Karpas-422 (cell line): ENCODE measurements at regions not wholly inside any gene's neighbourhood (a gene's known extent, or its start where the extent isn't known, plus 50 kb on each side); places are given as distances from the start of the nearest gene placed in this dataset.
A peak's percentile ranks its signal among the peaks of the same experiment; 100 is the strongest.

Source experiments
- DNase-seq: peaks from one replicate; pipeline ENCODE4 v3.0.0-alpha.2; 2015
- H2AFZ ChIP-seq: fragments of 200-600 bp; sonication (generic); 2 replicates; pipeline ENCODE4 v1.6.1; 2014; ENCODE audit warnings: antibody characterized with exemption, low read length, mixed read lengths
- H3K27ac ChIP-seq: fragments of 200-600 bp; sonication (generic); 2 replicates; pipeline ENCODE4 v1.5.1; 2014; ENCODE audit warnings: mild to moderate bottlenecking, low read length, moderate library complexity
- H3K27me3 ChIP-seq: fragments of 200-600 bp; sonication (generic); 2 replicates; pipeline ENCODE4 v1.6.1; 2014; ENCODE audit warnings: low read length, mixed read lengths
- H3K36me3 ChIP-seq: fragments of 200-600 bp; sonication (generic); 2 replicates; pipeline ENCODE4 v1.6.1; 2014; ENCODE audit warnings: low read length, mixed read lengths; ENCODE audit not compliant: insufficient read depth
- H3K4me1 ChIP-seq: fragments of 200-600 bp; sonication (generic); 2 replicates; pipeline ENCODE4 v1.6.1; 2014; ENCODE audit warnings: mild to moderate bottlenecking, low read length, mixed read lengths
- H3K4me2 ChIP-seq: fragments of 200-600 bp; sonication (generic); 2 replicates; pipeline ENCODE4 v1.6.1; 2014; ENCODE audit warnings: low read length, low read depth, mild to moderate bottlenecking; ENCODE audit not compliant: poor library complexity, severe bottlenecking
- H3K4me3 ChIP-seq: fragments of 200-600 bp; sonication (generic); 2 replicates; pipeline ENCODE4 v1.5.1; 2014; ENCODE audit warnings: mild to moderate bottlenecking, antibody characterized with exemption, low read length, mixed read lengths
- H3K79me2 ChIP-seq: fragments of 200-600 bp; sonication (generic); 2 replicates; pipeline ENCODE4 v1.6.1; 2014; ENCODE audit warnings: mild to moderate bottlenecking, low read length, mixed read lengths
- H3K9ac ChIP-seq: fragments of 200-600 bp; sonication (generic); 2 replicates; pipeline ENCODE4 v1.6.0; 2014; ENCODE audit warnings: low read length
- H3K9me2 ChIP-seq: fragments of 200-600 bp; sonication (generic), shearing (Covaris generic); replicated peaks from 2 replicates; pipeline ENCODE4 v1.6.0; 2014; ENCODE audit warnings: mild to moderate bottlenecking, low read length, moderate library complexity; ENCODE audit not compliant: insufficient read depth
- H3K9me3 ChIP-seq: fragments of 300-700, 200-600 bp; sonication (generic); 2 replicates; pipeline ENCODE4 v1.6.1; 2014; ENCODE audit warnings: low read length, mixed read lengths
- H4K20me1 ChIP-seq: fragments of 200-600 bp; sonication (generic); 2 replicates; pipeline ENCODE4 v1.6.1; 2014; ENCODE audit warnings: mild to moderate bottlenecking, antibody characterized with exemption, low read length, low read depth; ENCODE audit not compliant: insufficient read depth

DNA sequence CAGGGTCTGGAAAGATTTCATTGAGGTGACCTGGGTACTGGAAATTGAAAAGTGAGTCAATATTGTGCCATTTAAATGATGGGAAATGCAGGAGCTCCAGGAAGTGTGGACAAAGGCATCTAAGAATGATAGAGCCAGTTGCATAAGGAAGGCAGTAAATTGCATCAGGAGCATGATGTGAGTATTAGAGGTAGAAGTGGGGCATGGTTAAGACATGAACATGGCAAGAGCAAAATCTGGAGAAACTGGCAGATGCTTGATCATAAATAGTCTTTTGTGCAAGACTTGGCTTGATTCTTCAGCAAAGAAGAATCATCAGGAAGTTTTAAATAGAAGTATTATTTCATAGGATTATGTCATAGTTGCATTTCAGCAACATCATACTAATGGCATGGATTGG, 157.4 kb upstream of the PUM3 start:
- Histone ChIP-seq H3K4me1 (no peaks in the 10 kb centered on the region), H3K4me3 (no peak overlapping the region), H4K20me1 (no peaks in the 10 kb centered on the region), H3K27me3 (no peaks in the 10 kb centered on the region), H3K9me2 (no peaks in the 10 kb centered on the region), H3K9me3 (no peaks in the 10 kb centered on the region), H3K9ac (no peak overlapping the region), H3K36me3 (no peaks in the 10 kb centered on the region), H3K4me2 (no peak overlapping the region), H3K27ac (no peak overlapping the region), H3K79me2 (no peaks in the 10 kb centered on the region), H2AFZ (no peak overlapping the region)
- no peak for DNase-seq

DNA sequence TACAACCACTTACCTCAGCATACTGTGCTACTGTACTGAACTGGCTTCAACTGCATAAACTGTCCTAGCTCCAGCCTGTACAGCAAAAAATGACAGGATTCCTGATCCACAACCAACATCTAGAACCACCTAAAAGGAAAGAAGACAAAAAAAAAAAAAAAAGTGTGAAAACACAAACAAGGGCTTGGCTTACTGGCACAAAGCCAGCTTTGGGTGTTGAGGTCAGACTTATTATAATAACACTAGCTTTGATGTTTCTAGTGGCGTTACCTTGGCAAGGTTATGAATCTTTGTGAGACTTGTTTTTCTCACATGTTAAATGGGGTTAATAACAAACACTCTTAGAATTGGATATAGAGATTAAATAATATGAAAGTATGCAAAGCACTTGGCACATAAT, 148.5 kb upstream of the PUM3 start:
- no peaks in the 10 kb centered on the region for H3K79me2 ChIP-seq

DNA sequence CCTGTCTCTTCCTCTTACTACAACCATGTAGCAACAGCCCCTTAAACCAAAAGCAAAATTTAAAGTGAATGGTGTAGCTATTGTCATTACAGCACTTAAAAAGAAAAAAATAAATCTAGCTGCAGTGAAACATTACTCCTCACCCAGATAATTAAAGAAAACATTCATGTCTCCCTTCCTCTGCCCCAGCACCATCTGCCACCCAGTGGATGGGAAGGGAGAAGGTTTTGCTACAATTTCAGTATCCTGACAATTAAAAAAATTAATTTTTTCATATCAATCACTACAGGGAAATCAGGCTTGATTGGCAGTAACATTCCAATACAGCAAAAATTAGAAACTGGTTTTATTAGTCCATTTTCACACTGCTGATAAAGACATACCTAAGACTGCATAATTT, 147.4 kb upstream of the PUM3 start:
- Histone ChIP-seq H3K4me3 (no peak overlapping the region), H3K4me1 (no peaks in the 10 kb centered on the region), H2AFZ (no peak overlapping the region), H3K79me2 (no peaks in the 10 kb centered on the region), H3K4me2 (no peak overlapping the region), H3K36me3 (no peaks in the 10 kb centered on the region), H3K27ac (no peak overlapping the region), H3K27me3 (no peaks in the 10 kb centered on the region), H3K9me3 (no peaks in the 10 kb centered on the region), H3K9ac (no peak overlapping the region), H3K9me2 (no peaks in the 10 kb centered on the region), H4K20me1 (no peaks in the 10 kb centered on the region)
- peak; percentile 50 for DNase-seq

More for the DNA sequence above, 148.5 kb upstream of the PUM3 start:
- Histone ChIP-seq H2AFZ (no peak overlapping the region), H3K4me1 (no peaks in the 10 kb centered on the region), H3K9ac (no peak overlapping the region), H3K27ac (no peak overlapping the region), H4K20me1 (no peaks in the 10 kb centered on the region), H3K4me3 (no peak overlapping the region), H3K9me3 (no peaks in the 10 kb centered on the region), H3K36me3 (no peaks in the 10 kb centered on the region), H3K4me2 (no peak overlapping the region), H3K27me3 (no peaks in the 10 kb centered on the region), H3K9me2 (no peaks in the 10 kb centered on the region)
- no peak for DNase-seq

DNA sequence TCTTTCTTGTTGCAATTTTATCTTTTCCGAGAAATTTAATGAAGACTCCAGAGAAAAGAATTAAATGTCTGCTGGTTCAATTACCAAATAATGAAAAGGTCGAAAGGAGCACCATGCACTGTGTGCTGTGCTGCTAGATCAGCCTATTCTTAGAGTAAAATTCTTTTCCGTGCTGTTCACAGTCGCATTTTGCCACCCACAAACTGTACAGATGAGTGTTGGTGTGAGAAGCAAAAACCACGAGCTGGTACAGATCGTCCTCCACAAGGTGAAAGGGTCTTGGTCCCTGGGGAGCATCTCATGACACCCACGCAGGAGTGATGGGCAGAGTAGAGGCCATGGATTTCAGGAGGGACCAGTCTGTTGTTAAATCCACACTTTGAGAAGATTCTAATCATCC, 143.8 kb upstream of the PUM3 start:
- Histone ChIP-seq H3K9me3 (no peaks in the 10 kb centered on the region), H3K27me3 (no peaks in the 10 kb centered on the region), H3K9me2 (no peaks in the 10 kb centered on the region), H3K9ac (no peak overlapping the region), H3K36me3 (no peaks in the 10 kb centered on the region), H2AFZ (no peak overlapping the region), H3K4me3 (no peak overlapping the region), H3K4me2 (no peak overlapping the region), H3K27ac (no peak overlapping the region), H3K4me1 (no peaks in the 10 kb centered on the region), H4K20me1 (no peaks in the 10 kb centered on the region), H3K79me2 (no peaks in the 10 kb centered on the region)
- no peak for DNase-seq

DNA sequence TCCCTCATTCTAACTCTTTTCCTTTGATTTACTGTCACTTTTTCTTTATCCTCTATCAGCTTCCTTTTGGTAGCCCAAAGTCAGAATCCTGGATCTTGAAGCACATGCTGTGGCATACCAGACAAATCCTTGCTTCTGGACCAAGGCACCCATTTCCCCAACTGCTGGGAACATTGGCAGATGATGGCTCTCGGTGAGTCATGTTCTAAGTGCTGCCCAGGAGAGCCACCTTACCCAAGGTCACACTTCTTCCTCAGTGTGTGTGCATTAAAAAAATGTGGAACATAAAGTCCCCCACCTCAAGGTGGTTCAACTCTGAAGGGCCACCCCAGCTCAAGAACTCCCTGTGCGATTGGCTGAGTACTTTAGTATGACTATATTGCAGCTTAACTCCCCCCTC, 141.4 kb upstream of the PUM3 start:
- Histone ChIP-seq H3K27me3 (no peaks in the 10 kb centered on the region), H3K9ac (no peak overlapping the region), H2AFZ (no peak overlapping the region), H3K4me1 (no peaks in the 10 kb centered on the region), H3K4me2 (no peak overlapping the region), H4K20me1 (no peaks in the 10 kb centered on the region), H3K9me3 (no peaks in the 10 kb centered on the region), H3K36me3 (no peaks in the 10 kb centered on the region), H3K27ac (no peak overlapping the region), H3K79me2 (no peaks in the 10 kb centered on the region), H3K9me2 (no peaks in the 10 kb centered on the region), H3K4me3 (no peak overlapping the region)
- DNase-seq = no peak

DNA sequence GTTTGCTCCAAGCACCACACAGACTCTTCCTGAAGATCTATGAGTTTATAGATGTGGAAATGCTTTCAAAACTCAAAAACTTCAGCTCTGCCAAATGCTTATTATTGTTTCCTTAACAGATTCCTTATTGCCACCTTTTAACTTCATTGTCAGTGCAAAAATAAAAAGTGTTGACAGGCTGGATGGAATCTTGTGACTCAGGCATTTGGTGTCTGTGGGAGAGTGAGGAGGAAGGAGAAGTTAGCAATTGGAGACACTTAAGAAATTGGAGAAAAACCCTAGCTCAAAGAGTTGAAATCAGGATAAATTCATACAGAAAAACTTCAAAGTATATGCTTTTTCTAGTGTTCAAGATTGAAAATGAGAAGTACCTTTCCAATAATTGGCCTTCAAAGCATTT, 140.6 kb upstream of the PUM3 start:
- Histone ChIP-seq H2AFZ (no peak overlapping the region), H3K9ac (no peak overlapping the region), H3K9me3 (no peaks in the 10 kb centered on the region), H3K27ac (no peak overlapping the region), H4K20me1 (no peaks in the 10 kb centered on the region), H3K79me2 (no peaks in the 10 kb centered on the region), H3K4me1 (no peaks in the 10 kb centered on the region), H3K36me3 (no peaks in the 10 kb centered on the region), H3K9me2 (no peaks in the 10 kb centered on the region), H3K4me2 (no peak overlapping the region), H3K27me3 (no peaks in the 10 kb centered on the region), H3K4me3 (no peak overlapping the region)
- no peak for DNase-seq

DNA sequence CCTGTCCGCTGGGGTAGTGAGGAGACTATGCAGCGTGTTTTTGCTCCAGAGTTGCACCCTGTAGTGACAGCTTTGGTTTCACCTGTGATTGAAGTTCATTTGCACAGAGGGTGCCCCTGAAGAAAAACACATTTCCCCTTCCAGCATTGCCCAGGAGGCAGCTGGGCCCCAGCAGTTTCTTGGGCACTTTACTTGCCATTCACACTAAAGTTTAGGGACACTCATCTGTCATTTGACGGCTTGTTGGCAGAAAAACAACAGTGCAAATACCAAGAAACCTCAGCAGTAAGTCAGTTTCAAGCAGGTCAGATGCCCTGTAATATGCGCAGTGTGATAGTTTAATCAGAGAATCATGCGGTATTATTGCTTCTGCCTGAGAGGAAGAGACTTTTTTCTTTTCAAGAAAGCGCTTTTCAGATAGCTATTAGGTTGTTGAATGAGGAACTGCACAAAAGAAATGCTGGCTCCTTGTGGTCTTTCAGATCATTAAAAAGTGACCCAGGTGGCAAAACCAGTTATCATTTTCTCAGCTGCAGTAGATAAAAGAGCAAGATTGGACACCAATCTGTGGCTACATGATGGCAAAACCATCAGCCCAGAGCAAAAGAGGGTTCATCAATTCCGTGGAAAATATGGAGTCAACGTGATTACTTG, 136.2 kb upstream of the PUM3 start:
- Histone ChIP-seq H4K20me1 (no peaks in the 10 kb centered on the region), H3K4me1 (no peaks in the 10 kb centered on the region), H3K9me2 (no peaks in the 10 kb centered on the region), H3K27me3 (no peaks in the 10 kb centered on the region), H3K4me2 (no peak overlapping the region), H3K9me3 (no peaks in the 10 kb centered on the region), H2AFZ (no peak overlapping the region), H3K4me3 (no peak overlapping the region), H3K36me3 (no peaks in the 10 kb centered on the region), H3K9ac (no peak overlapping the region), H3K79me2 (no peaks in the 10 kb centered on the region), H3K27ac (no peak overlapping the region)
- no peak for DNase-seq

GRCh38 chr9:2972475-2972874, 128.6 kb upstream of the PUM3 start:
- no peaks in the 10 kb centered on the region for H3K79me2 ChIP-seq
- no peak overlapping the region for H2AFZ ChIP-seq
- H3K4me2 ChIP-seq = no peak overlapping the region
- H3K27me3 ChIP-seq = peaks cover 2% of the 10 kb centered on the region; the same call in 1 of the 2 replicates
- no peaks in the 10 kb centered on the region for H3K36me3 ChIP-seq
- no peak overlapping the region for H3K9ac ChIP-seq
- no peaks in the 10 kb centered on the region for H3K4me1 ChIP-seq
- no peak overlapping the region for H3K4me3 ChIP-seq
- no peaks in the 10 kb centered on the region for H3K9me2 ChIP-seq
- no peak overlapping the region for H3K27ac ChIP-seq
- no peaks in the 10 kb centered on the region for H4K20me1 ChIP-seq
- H3K9me3 ChIP-seq = no peaks in the 10 kb centered on the region
- no peak for DNase-seq

GRCh38 chr9:2970864-2971263, 127.0 kb upstream of the PUM3 start:
- Histone ChIP-seq H3K27ac (no peak overlapping the region), H3K4me2 (no peak overlapping the region), H4K20me1 (no peaks in the 10 kb centered on the region), H3K79me2 (no peaks in the 10 kb centered on the region), H3K36me3 (no peaks in the 10 kb centered on the region), H3K9me2 (no peaks in the 10 kb centered on the region), H3K9me3 (no peaks in the 10 kb centered on the region), H3K9ac (no peak overlapping the region), H3K4me3 (no peak overlapping the region), H2AFZ (no peak overlapping the region), H3K27me3 (peaks cover 2% of the 10 kb centered on the region; the same call in 1 of the 2 replicates), H3K4me1 (peaks cover 12% of the 10 kb centered on the region)
- no peak for DNase-seq
